ENCODE measurements at regions not wholly inside any gene's neighbourhood (a gene's known extent, or its start where the extent isn't known, plus 50 kb on each side); places are given as distances from the start of the nearest gene placed in this dataset.

GRCh38 chr6:50102676-50103075 lies 52.9 kb upstream of the DEFB112 start:
- TF ChIP-seq ZBTB33 (IDR thresholded peaks at IDR 0.05; ENCODE audit: borderline replicate concordance, low read depth) (no peak), CTCF (IDR thresholded peaks at IDR 0.05) (no peak), CHD2 (IDR thresholded peaks at IDR 0.05; ENCODE audit: low read length, partially characterized antibody) (no peak), EP300 (IDR thresholded peaks at IDR 0.05; ENCODE audit: borderline replicate concordance in 1 of 2, low read depth in 1 of 2, low read length in 1 of 2) (no peak), YY1 (IDR thresholded peaks at IDR 0.05; ENCODE audit: low read depth) (no peak), FOXM1 (IDR thresholded peaks at IDR 0.05; ENCODE audit: low read depth) (no peak), POLR2AphosphoS5 (IDR thresholded peaks at IDR 0.05; ENCODE audit: low read depth, low read length) (no peak), RAD21 (IDR thresholded peaks at IDR 0.05; ENCODE audit: low read length) (no peak), REST (IDR thresholded peaks at IDR 0.05; ENCODE audit: low read depth, low read length) (no peak), MAX (IDR thresholded peaks at IDR 0.05; ENCODE audit: low read depth) (no peak)
